ENCODE measurements at regions not wholly inside any gene's neighbourhood (a gene's known extent, or its start where the extent isn't known, plus 50 kb on each side); places are given as distances from the start of the nearest gene placed in this dataset.
A peak's percentile ranks its signal among the peaks of the same experiment; 100 is the strongest.

- TF ChIP-seq CTCF (IDR thresholded peaks at IDR 0.05) (no peak), POLR2A (IDR thresholded peaks at IDR 0.05) (no peak), POLR2AphosphoS5 (IDR thresholded peaks at IDR 0.05) (peak in 1 of 3 donors; percentile 16), EP300 (IDR thresholded peaks at IDR 0.05) (no peak)
Observed at GRCh38 chr10:29807163-29807806, 172.5 kb upstream of the SVIL start.
